GM12878 (cell line): ENCODE measurements at regions not wholly inside any gene's neighbourhood (a gene's known extent, or its start where the extent isn't known, plus 50 kb on each side); places are given as distances from the start of the nearest gene placed in this dataset.

ENCODE experiments used
- ATAC-seq: fragments of 200-7000 bp; cut with Tn5 transposase; 3 replicates; pipeline ENCODE4 v1.9.1; 2020; ENCODE audit warnings: mild to moderate bottlenecking, moderate library complexity
- BruUV-seq: library from RNA; stranded (reverse); fragments of 400-500 nt; replicated peaks from 2 replicates; lab custom pipeline; 2021; lab: Mats Ljungman, UMichigan
- CTCF ChIA-PET: fragments of 300-600 bp; sonication (Branson Sonifier 250); formaldehyde crosslinking; extraction: SDS; loops from one replicate; lab custom pipeline; 2021; ENCODE audit warnings: inconsistent platforms; lab: Yijun Ruan, JAX
- POLR2A ChIA-PET: fragments of 350-600 bp; formaldehyde crosslinking; extraction: SDS; loops from one replicate; lab custom pipeline; 2021; ENCODE audit warnings: inconsistent platforms; lab: Charles Lee
- RAD21 ChIA-PET: fragments of 300-600 bp; sonication (Branson Sonifier 250); formaldehyde crosslinking; loops from one replicate; lab custom pipeline; 2023; ENCODE audit warnings: antibody characterized with exemption; ENCODE audit not compliant: unreplicated experiment; lab: Charles Lee
- SMC1A ChIA-PET: fragments of 300-600 bp; sonication (Branson Sonifier 250); formaldehyde crosslinking; loops from one replicate; lab custom pipeline; 2023; ENCODE audit not compliant: unreplicated experiment, uncharacterized antibody; lab: Charles Lee
- DNase-seq: peaks from one replicate; pipeline ENCODE4 v3.0.0-alpha.2; 2011; ENCODE audit warnings: low read depth, low spot score
- FAIRE-seq: peaks from 3 replicates; lab custom pipeline; 2011; peaks lifted over from hg19 to GRCh38; lab: Jason Lieb, UNC
- H2AFZ ChIP-seq: 2 replicates; pipeline ENCODE4 v1.6.0; 2011; ENCODE audit warnings: low read depth, low read length, control low read depth; ENCODE audit not compliant: control insufficient read depth
- H3K27ac ChIP-seq: 2 replicates; pipeline ENCODE4 v1.5.1; 2011; ENCODE audit warnings: control low read depth; ENCODE audit not compliant: control insufficient read depth, insufficient read depth
- H3K27me3 ChIP-seq, 2 experiments: replicated peaks in 1 of 2; 2 replicates each; pipeline versions ENCODE4 v1.6.0 to v1.6.1; 2011; ENCODE audit warnings: low read length in 1 of 2; ENCODE audit not compliant: control insufficient read depth in 2 of 2, insufficient read depth in 2 of 2
- H3K36me3 ChIP-seq, 2 experiments: 2 replicates each; pipeline ENCODE4 v1.5.1; 2011; ENCODE audit warnings: low read length in 1 of 2; ENCODE audit not compliant: control insufficient read depth in 2 of 2, insufficient read depth in 2 of 2
- H3K4me1 ChIP-seq: 2 replicates; pipeline ENCODE4 v1.6.1; 2011; ENCODE audit warnings: mild to moderate bottlenecking, low read length, moderate library complexity, mixed read lengths; ENCODE audit not compliant: control insufficient read depth, insufficient read depth
- H3K4me2 ChIP-seq: 2 replicates; pipeline ENCODE4 v1.6.0; 2011; ENCODE audit warnings: control low read depth; ENCODE audit not compliant: control insufficient read depth, insufficient read depth
- H3K4me3 ChIP-seq: fragments of 200-600 bp; sonication (generic); 2 replicates; pipeline ENCODE4 v1.5.1; 2016
- H3K79me2 ChIP-seq: 2 replicates; pipeline ENCODE4 v1.6.0; 2011; ENCODE audit warnings: low read length; ENCODE audit not compliant: control insufficient read depth, insufficient read depth
- H3K9ac ChIP-seq: 2 replicates; pipeline ENCODE4 v1.8.0; 2011; ENCODE audit warnings: low read length, control low read depth, mixed read lengths; ENCODE audit not compliant: control insufficient read depth, insufficient read depth
- H3K9me3 ChIP-seq: replicated peaks from 3 replicates; pipeline ENCODE4 v1.5.1; 2011; ENCODE audit warnings: mild to moderate bottlenecking, low read length; ENCODE audit not compliant: control insufficient read depth, insufficient read depth
- H4K20me1 ChIP-seq: 2 replicates; pipeline ENCODE4 v1.6.0; 2011; ENCODE audit not compliant: control insufficient read depth, insufficient read depth
- BHLHE40 ChIP-seq, 2 experiments: fragments of 450-650 bp in 1 of 2; IDR thresholded peaks; 2 replicates each; pipeline ENCODE4 v1.6.1; 2011 to 2017; ENCODE audit warnings: low read depth in 2 of 2, borderline replicate concordance in 1 of 2, improper control_type of control experiment in 1 of 2, low read length in 1 of 2, mild to moderate bottlenecking in 1 of 2
- EGR1 ChIP-seq, 2 experiments: IDR thresholded peaks; 1 replicate in 1 of 2; 2 replicates in 1 of 2; pipeline ENCODE4 v1.6.1; 2011 to 2012; ENCODE audit warnings: low read depth in 2 of 2, low read length in 2 of 2, borderline replicate concordance in 1 of 2, mild to moderate bottlenecking in 1 of 2, moderate library complexity in 1 of 2
- EZH2 ChIP-seq: IDR thresholded peaks from 2 replicates; pipeline ENCODE4 v1.6.1; 2012; ENCODE audit warnings: low read depth, mild to moderate bottlenecking, control low read depth, inconsistent platforms, low read length, borderline replicate concordance; ENCODE audit not compliant: control insufficient read depth
- NRF1 ChIP-seq: conservative IDR thresholded peaks from 2 replicates; pipeline ENCODE4 v1.6.1; 2011; ENCODE audit warnings: mild to moderate bottlenecking, low read depth, low read length, improper control_type of control experiment
- STAT3 ChIP-seq: IDR thresholded peaks from 2 replicates; pipeline ENCODE4 v1.6.1; 2011; ENCODE audit warnings: low read depth, low read length, improper control_type of control experiment
- TARDBP ChIP-seq: IDR thresholded peaks from 2 replicates; pipeline ENCODE4 v1.6.1; 2016; ENCODE audit warnings: borderline replicate concordance
- WGBS: methylation state at CpG from one replicate; pipeline ENCODE4 v1.1.6; 2016; ENCODE audit warnings: low lambda C conversion rate; ENCODE audit not compliant: insufficient replicate concordance, insufficient coverage; ENCODE audit errors: missing lambda C conversion rate; 5-methylcytosine and 5-hydroxymethylcytosine counted together
- in situ Hi-C: fragments of 300-500 bp; cut with MboI; formaldehyde crosslinking; loops from 9 replicates; pipeline ENCODE4 v1.14.3; 2018; ENCODE audit warnings: mixed read lengths
- intact Hi-C: fragments of 100-400 bp; cut with micrococcal nuclease; formaldehyde crosslinking; loops from one replicate; pipeline ENCODE4 v1.14.2; 2022; ENCODE audit not compliant: unreplicated experiment
- TF ChIP-seq, protein P1 (sequence below): IDR thresholded peaks from 2 replicates; pipeline ENCODE4 v1.6.1; 2012; ENCODE audit warnings: low read length, inconsistent platforms
- TF ChIP-seq, protein P2 (sequence below): fragments of 450-650 bp; IDR thresholded peaks from 2 replicates; pipeline ENCODE4 v1.6.1; 2017; ENCODE audit warnings: low read depth, mild to moderate bottlenecking, moderate library complexity

GRCh38 chr3:107236655-107237337 lies 140.4 kb upstream of the CCDC54 start:
- CTCF ChIA-PET, result interaction anchor here (0.7 to 4.7 kb wide), 28 partner anchors 9 to 1241 kb away, joined by 3 to 40 read pairs (median 4); no protein-coding TSS in a partner anchor
- intact Hi-C loops, result loop anchor here (1.0 to 10.0 kb wide), 9 partner anchors 185 to 1238 kb away; partner anchors contain the start of gene BBX
- no peak for FAIRE-seq

DNA sequence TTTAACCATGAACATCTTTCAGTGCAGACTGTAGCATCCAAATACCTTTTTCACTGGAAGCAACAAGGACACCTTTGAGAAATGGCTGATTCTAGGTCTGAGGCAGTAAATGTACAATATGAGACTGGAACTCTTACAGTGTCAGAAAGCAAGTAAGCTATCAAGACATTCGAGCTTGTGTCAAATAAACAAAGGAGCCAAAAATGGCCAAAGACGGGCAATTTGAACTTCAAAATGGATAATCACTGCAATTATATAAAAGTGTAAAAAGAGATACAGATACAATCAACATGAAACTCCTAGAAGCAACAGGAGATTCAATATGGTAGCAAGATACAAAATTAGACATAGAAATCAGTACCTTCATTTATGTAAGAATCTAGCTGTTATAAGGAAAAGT lies 138.5 kb upstream of the CCDC54 start:
- H3K27ac ChIP-seq, result no peak overlapping the region
- intact Hi-C loops, result loop anchor here (5.0 to 10.0 kb wide), 5 partner anchors 286 to 1236 kb away; partner anchors contain the start of gene BBX
- no peaks in the 10 kb centered on the region for H3K27me3 ChIP-seq
- CTCF ChIA-PET, result interaction anchor here (1.1 to 2.2 kb wide), 3 partner anchors 183 to 1239 kb away, joined by 3 to 6 read pairs (median 5); no protein-coding TSS in a partner anchor
- FAIRE-seq (no peak), DNase-seq (no peak), ATAC-seq (no peak)
- H4K20me1 ChIP-seq, result no peaks in the 10 kb centered on the region
- no peaks in the 10 kb centered on the region for H3K36me3 ChIP-seq
- TF ChIP-seq, protein P1, sequence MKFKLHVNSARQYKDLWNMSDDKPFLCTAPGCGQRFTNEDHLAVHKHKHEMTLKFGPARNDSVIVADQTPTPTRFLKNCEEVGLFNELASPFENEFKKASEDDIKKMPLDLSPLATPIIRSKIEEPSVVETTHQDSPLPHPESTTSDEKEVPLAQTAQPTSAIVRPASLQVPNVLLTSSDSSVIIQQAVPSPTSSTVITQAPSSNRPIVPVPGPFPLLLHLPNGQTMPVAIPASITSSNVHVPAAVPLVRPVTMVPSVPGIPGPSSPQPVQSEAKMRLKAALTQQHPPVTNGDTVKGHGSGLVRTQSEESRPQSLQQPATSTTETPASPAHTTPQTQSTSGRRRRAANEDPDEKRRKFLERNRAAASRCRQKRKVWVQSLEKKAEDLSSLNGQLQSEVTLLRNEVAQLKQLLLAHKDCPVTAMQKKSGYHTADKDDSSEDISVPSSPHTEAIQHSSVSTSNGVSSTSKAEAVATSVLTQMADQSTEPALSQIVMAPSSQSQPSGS, result no peak
- TF ChIP-seq EGR1 (IDR thresholded peaks at IDR 0.05; ENCODE audit: borderline replicate concordance in 1 of 2, low read depth in 2 of 2, low read length in 2 of 2), result no peak
- TF ChIP-seq BHLHE40 (IDR thresholded peaks at IDR 0.05; ENCODE audit: borderline replicate concordance in 1 of 2, low read depth in 2 of 2, low read length in 1 of 2), result no peak
- TF ChIP-seq, protein P2, sequence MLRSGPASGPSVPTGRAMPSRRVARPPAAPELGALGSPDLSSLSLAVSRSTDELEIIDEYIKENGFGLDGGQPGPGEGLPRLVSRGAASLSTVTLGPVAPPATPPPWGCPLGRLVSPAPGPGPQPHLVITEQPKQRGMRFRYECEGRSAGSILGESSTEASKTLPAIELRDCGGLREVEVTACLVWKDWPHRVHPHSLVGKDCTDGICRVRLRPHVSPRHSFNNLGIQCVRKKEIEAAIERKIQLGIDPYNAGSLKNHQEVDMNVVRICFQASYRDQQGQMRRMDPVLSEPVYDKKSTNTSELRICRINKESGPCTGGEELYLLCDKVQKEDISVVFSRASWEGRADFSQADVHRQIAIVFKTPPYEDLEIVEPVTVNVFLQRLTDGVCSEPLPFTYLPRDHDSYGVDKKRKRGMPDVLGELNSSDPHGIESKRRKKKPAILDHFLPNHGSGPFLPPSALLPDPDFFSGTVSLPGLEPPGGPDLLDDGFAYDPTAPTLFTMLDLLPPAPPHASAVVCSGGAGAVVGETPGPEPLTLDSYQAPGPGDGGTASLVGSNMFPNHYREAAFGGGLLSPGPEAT, result no peak
- TF ChIP-seq STAT3, result no peak
- TF ChIP-seq NRF1, result no peak
- TF ChIP-seq TARDBP, result no peak
- in situ Hi-C loops, result loop anchor here (5.0 to 10.0 kb wide), 4 partner anchors 184 to 1236 kb away; no protein-coding TSS in a partner anchor
- POLR2A ChIA-PET, result no interaction called here
- no peak overlapping the region for H3K9ac ChIP-seq
- H3K4me3 ChIP-seq, result no peak overlapping the region
- no TSS peak for BruUV-seq
- H2AFZ ChIP-seq, result no peak overlapping the region
- H3K9me3 ChIP-seq, result no peaks in the 10 kb centered on the region
- H3K79me2 ChIP-seq, result no peaks in the 10 kb centered on the region
- SMC1A ChIA-PET, result interaction anchor here (0.7 to 1.9 kb wide), 4 partner anchors 12 to 1239 kb away, joined by 4 to 6 read pairs (median 6); no protein-coding TSS in a partner anchor
- RAD21 ChIA-PET, result interaction anchor here (1.5 to 1.9 kb wide), 2 partner anchors 10 to 182 kb away, joined by 3 to 5 read pairs; no protein-coding TSS in a partner anchor
- 22% methylated on average over 2 of the region's 2 CpGs for WGBS
- no peak overlapping the region for H3K4me2 ChIP-seq
- H3K4me1 ChIP-seq, result no peaks in the 10 kb centered on the region; the same call in 1 of the 2 replicates

More at GRCh38 chr3:107236655-107237337, 140.4 kb upstream of the CCDC54 start:
- DNase-seq (no peak), ATAC-seq (no peak)
- H3K9me3 ChIP-seq, result no peaks in the 10 kb centered on the region
- no TSS peak for BruUV-seq
- H3K27ac ChIP-seq, result no peak overlapping the region
- no peaks in the 10 kb centered on the region for H4K20me1 ChIP-seq
- no peak overlapping the region for H3K4me2 ChIP-seq
- WGBS, result 92% methylated on average over 4 of the region's 4 CpGs
- H3K4me3 ChIP-seq, result no peak overlapping the region
- POLR2A ChIA-PET, result no interaction called here
- no peaks in the 10 kb centered on the region for H3K79me2 ChIP-seq
- no peak overlapping the region for H3K9ac ChIP-seq
- no peaks in the 10 kb centered on the region; the same call in 1 of the 2 replicates for H3K4me1 ChIP-seq
- RAD21 ChIA-PET, result interaction anchor here (0.8 to 2.1 kb wide), 4 partner anchors 185 to 1315 kb away, joined by 3 to 11 read pairs (median 4); no protein-coding TSS in a partner anchor
- TF ChIP-seq EZH2, result no peak
- no peaks in the 10 kb centered on the region for H3K27me3 ChIP-seq
- no peaks in the 10 kb centered on the region for H3K36me3 ChIP-seq
- no peak overlapping the region for H2AFZ ChIP-seq
- SMC1A ChIA-PET, result interaction anchor here (0.6 to 2.7 kb wide), 15 partner anchors 10 to 439 kb away, joined by 3 to 17 read pairs (median 3); no protein-coding TSS in a partner anchor
- in situ Hi-C loops, result loop anchor here (5.0 to 10.0 kb wide), 4 partner anchors 186 to 1238 kb away; no protein-coding TSS in a partner anchor
